ENCODE measurements at regions not wholly inside any gene's neighbourhood (a gene's known extent, or its start where the extent isn't known, plus 50 kb on each side); places are given as distances from the start of the nearest gene placed in this dataset.

GRCh38 chrX:14448406-14448805 is 80.9 kb upstream of the GLRA2 start:
- no peaks in the 10 kb centered on the region for H3K9me3 ChIP-seq (replicated peaks; ENCODE audit: control insufficient read depth, insufficient read depth, low read length)
- no peak for FAIRE-seq
- ChIA-PET CTCF (interaction anchor here (0.6 kb wide), 1 partner anchor 128 kb away, joined by 3 read pairs; no protein-coding TSS in a partner anchor), RAD21 (ENCODE audit: unreplicated experiment) (no interaction called here), POLR2A (no interaction called here), SMC1A (ENCODE audit: uncharacterized antibody, unreplicated experiment) (no interaction called here)
- TF ChIP-seq RAD51 (IDR thresholded peaks at IDR 0.05): no peak
- TF ChIP-seq, protein P1, sequence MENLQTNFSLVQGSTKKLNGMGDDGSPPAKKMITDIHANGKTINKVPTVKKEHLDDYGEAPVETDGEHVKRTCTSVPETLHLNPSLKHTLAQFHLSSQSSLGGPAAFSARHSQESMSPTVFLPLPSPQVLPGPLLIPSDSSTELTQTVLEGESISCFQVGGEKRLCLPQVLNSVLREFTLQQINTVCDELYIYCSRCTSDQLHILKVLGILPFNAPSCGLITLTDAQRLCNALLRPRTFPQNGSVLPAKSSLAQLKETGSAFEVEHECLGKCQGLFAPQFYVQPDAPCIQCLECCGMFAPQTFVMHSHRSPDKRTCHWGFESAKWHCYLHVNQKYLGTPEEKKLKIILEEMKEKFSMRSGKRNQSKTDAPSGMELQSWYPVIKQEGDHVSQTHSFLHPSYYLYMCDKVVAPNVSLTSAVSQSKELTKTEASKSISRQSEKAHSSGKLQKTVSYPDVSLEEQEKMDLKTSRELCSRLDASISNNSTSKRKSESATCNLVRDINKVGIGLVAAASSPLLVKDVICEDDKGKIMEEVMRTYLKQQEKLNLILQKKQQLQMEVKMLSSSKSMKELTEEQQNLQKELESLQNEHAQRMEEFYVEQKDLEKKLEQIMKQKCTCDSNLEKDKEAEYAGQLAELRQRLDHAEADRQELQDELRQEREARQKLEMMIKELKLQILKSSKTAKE (IDR thresholded peaks at IDR 0.05; ENCODE audit: low read depth, poor library complexity, severe bottlenecking): no peak
- TF ChIP-seq IKZF2 (IDR thresholded peaks at IDR 0.05): no peak
- no peak for TF ChIP-seq NFXL1 (IDR thresholded peaks at IDR 0.05; ENCODE audit: borderline replicate concordance)
- no peak for TF ChIP-seq MYB (IDR thresholded peaks at IDR 0.05; ENCODE audit: borderline replicate concordance, low read depth, low read length)
- TF ChIP-seq PML (IDR thresholded peaks at IDR 0.05; ENCODE audit: low read length): no peak
- TF ChIP-seq BCL11A (IDR thresholded peaks at IDR 0.05; ENCODE audit: low read depth, low read length): no peak
- TF ChIP-seq CREM (IDR thresholded peaks at IDR 0.05; ENCODE audit: low read depth): no peak
- TF ChIP-seq CBFB (IDR thresholded peaks at IDR 0.05; ENCODE audit: low read depth): no peak
- no peak for TF ChIP-seq WRNIP1 (IDR thresholded peaks at IDR 0.05; ENCODE audit: borderline replicate concordance, low read depth, low read length)
- TF ChIP-seq YBX1 (IDR thresholded peaks at IDR 0.05): no peak
- no peak for TF ChIP-seq SPI1 (IDR thresholded peaks at IDR 0.05; ENCODE audit: borderline replicate concordance, insufficient read depth, low read depth, low read length)
- no peak for TF ChIP-seq MTA2 (IDR thresholded peaks at IDR 0.05; ENCODE audit: low read depth)
- no peak for TF ChIP-seq NFIC (IDR thresholded peaks at IDR 0.05; ENCODE audit: low read depth, low read length)
- no peak for TF ChIP-seq FOXM1 (IDR thresholded peaks at IDR 0.05; ENCODE audit: low read depth, low read length)
- TF ChIP-seq DPF2 (IDR thresholded peaks at IDR 0.05): no peak
- H3K36me3 ChIP-seq (ENCODE audit: control insufficient read depth in 2 of 2, insufficient read depth in 2 of 2, low read length in 1 of 2): no peaks in the 10 kb centered on the region
- H3K4me2 ChIP-seq (ENCODE audit: control insufficient read depth, insufficient read depth): no peak overlapping the region
- no peak overlapping the region for H2AFZ ChIP-seq (ENCODE audit: control insufficient read depth, low read depth, low read length)
- BruUV-seq (replicated peaks): no TSS peak
- no peaks in the 10 kb centered on the region for H3K27me3 ChIP-seq (replicated peaks in 1 of 2; ENCODE audit: control insufficient read depth in 2 of 2, insufficient read depth in 2 of 2, low read length in 1 of 2)
- no peak overlapping the region for H3K4me3 ChIP-seq
- no peak for DNase-seq (ENCODE audit: low read depth, low spot score)
- H4K20me1 ChIP-seq (ENCODE audit: control insufficient read depth, insufficient read depth): no peaks in the 10 kb centered on the region
- WGBS (ENCODE audit: insufficient coverage, insufficient replicate concordance, low lambda C conversion rate, missing lambda C conversion rate): 47% methylated on average over 9 of the region's 9 CpGs
- no peaks in the 10 kb centered on the region for H3K4me1 ChIP-seq (ENCODE audit: control insufficient read depth, insufficient read depth, low read length)
- intact Hi-C loops (cut with micrococcal nuclease; ENCODE audit: unreplicated experiment) (no loop called here), in situ Hi-C loops (cut with MboI) (no loop called here)
- H3K27ac ChIP-seq (ENCODE audit: control insufficient read depth, insufficient read depth): no peak overlapping the region
- ATAC-seq: no peak
- H3K9ac ChIP-seq (ENCODE audit: control insufficient read depth, insufficient read depth, low read length): no peak overlapping the region
- no peaks in the 10 kb centered on the region for H3K79me2 ChIP-seq (ENCODE audit: control insufficient read depth, insufficient read depth, low read length)

All from GM12878 (cell line).